Cardiac septum (tissue), 1 donor: ENCODE measurements at regions not wholly inside any gene's neighbourhood (a gene's known extent, or its start where the extent isn't known, plus 50 kb on each side); places are given as distances from the start of the nearest gene placed in this dataset.

Experiments used
- DNase-seq: peaks from one replicate; pipeline ENCODE4 v3.0.0-alpha.2; 2020; ENCODE audit warnings: low spot score
- intact Hi-C: fragments of 100-400 bp; cut with DNase I; formaldehyde crosslinking; loops from one replicate; pipeline ENCODE4 v1.14.0; 2022
- donor health status: DM: no; HTN: no; CAD: no.

DNA sequence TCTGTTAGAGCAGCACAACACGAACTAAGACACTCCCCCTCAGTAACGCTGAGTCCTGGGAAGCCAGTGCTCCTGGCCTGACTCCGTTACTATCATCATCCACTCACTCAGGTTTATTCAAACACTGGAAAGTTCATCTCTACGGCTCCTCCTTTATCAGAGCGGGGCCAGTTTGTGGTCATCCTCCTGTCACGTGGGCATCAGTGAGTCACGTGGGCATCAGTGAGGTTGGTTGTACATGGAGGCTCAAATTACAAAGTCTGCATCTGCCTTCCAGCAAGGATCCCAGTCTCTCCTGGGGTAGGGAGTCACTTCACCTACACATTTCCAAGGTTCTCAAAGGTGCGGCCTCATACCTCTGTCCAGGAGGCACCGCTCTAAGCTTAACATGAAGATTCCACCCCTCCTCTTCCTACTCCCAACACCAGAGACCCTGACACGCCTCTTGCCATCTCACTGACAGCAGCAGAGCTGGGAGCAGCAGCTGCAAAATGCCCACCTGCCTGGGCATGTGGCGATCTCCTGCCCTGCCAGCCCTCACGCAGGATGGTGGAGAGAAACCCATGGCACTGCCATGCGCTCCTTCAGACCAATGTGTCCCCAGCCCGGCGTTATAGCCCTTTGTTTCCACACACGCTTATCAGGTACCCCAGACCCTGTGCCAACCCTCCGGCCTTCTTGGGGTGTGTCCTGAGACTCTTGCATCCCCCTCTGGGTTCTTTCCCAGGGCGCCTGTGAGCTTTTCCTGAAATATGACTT, 99.2 kb upstream of the PTPRM start:
- DNase-seq: no peak
- intact Hi-C loops: no loop called here

DNA sequence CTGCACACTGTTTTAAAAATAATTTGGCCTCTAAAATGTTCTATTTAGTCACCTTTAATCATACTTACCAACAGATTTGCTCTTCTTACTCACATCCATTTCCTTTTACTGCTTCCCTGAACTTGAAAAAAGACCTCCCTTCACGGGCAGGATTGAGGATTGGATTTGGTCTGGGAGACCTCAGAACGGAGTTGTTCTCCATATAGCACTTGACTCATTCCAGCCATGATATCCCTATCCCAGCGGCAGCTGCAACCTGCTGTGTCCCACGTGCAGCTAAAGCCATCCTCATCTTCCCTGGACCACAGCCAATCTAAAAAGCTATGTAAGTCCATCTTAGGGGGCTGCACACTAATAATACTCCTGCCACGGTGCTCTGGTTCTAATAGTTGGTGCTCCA, 97.0 kb upstream of the PTPRM start:
- intact Hi-C loops: no loop called here
- DNase-seq: no peak

- no peak for DNase-seq
- intact Hi-C loops: no loop called here
Measured at GRCh38 chr18:7470503-7470902, 96.6 kb upstream of the PTPRM start.

DNA sequence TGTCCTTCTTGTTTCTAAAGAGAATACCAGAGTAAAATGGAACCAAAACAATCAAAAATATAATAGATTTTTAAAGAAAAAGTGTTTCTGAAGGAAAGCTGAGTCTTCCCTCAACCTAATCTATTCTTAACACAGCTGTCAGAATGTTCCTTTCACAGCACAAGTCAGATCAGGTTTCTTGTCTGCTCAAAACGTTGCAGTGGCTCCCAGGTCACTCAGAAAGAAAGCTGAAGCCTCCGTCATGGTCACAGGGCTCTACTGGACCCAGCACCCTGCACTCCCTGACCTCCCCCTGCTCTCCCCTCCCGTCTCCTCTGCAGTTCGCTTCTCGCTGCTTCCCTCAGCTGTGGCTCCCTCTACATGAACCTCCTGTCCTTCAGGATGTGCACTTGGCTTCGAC, 90.7 kb upstream of the PTPRM start:
- intact Hi-C loops: no loop called here
- no peak for DNase-seq

- intact Hi-C loops: no loop called here
- no peak for DNase-seq
Measured at GRCh38 chr18:7479756-7480155, 87.4 kb upstream of the PTPRM start.

- DNase-seq: no peak
- intact Hi-C loops: no loop called here
Measured at GRCh38 chr18:7480879-7481278, 86.2 kb upstream of the PTPRM start.

- intact Hi-C loops: no loop called here
Measured at GRCh38 chr18:7482342-7482741, 84.8 kb upstream of the PTPRM start.

DNA sequence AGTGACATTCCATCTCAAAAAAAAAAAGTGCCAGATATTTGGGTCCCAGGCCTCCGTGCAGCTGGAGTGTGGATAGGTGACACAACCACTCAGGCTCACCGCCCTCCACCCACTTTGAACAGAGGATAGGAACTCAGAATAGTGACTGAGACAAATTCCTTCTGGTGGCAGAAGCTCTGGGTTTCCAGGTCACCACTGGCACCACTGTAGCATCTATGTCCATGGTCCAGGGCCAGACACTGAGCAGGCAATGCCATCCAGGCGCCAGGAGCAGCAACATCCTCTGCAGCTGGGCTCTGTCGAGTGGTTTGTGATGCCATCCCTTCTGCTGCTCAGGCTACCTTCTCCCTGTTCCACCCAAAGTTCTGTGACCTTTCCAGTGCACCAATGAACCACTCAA, 81.5 kb upstream of the PTPRM start:
- intact Hi-C loops: no loop called here
- DNase-seq: no peak

More at GRCh38 chr18:7482342-7482741, 84.8 kb upstream of the PTPRM start:
- no peak for DNase-seq

DNA sequence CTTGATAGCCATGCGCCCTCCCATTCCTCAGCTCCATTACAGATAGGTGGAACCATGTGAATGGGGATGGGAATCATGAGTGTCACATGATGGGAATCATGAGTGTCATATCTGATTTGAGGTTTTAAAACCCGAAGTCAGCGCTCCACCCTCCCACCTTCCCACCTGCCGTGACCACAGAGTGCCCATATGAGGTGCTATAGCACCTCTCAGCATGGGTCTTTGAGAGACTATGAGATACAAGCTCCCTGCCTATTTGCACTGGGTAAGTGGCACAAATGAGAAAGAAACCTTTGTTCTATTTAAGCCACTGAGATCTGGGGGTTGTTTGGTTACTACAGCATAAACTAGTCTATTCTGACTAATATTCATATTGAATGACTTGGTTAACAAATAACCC, 78.5 kb upstream of the PTPRM start:
- intact Hi-C loops: no loop called here
- no peak for DNase-seq

DNA sequence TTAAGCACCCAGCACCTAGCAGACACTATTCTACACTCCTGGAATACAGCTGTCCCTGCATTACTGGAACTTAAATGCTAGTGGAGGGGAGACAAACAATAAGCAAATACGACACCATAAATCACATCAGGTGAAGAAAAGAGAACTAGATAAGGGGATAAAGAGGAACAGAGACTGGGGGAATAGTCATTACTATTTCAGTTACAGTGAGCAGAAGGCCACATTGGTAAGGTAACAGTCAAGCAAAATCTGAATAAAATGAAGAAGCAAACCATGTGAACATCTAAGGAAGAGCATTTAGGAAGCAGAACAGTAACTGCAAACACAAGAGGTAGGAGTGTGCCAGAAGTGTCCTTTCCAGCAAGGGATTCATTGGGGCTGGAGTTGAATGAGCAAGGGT, 77.0 kb upstream of the PTPRM start:
- no peak for DNase-seq
- intact Hi-C loops: no loop called here

DNA sequence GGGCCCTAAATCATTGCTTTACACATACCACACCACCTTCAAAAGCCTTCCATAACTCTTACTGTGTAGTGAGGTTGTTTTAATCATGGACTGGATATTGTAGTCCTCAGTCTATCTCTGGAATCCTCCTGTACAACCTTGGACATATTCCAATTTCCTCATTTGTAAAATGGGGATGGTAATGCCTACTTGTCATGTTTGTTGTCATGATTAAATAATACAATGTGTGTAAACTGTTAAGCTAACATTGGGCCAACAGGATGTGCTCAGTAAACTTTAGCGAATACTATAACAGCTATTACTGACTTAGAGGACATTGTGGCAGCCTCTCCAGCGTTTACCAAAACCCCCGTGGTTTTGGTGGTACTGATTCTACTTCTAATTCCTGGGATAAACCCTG, 74.7 kb upstream of the PTPRM start:
- intact Hi-C loops: no loop called here
- no peak for DNase-seq

GRCh38 chr18:7497081-7497480, 70.0 kb upstream of the PTPRM start:
- no peak for DNase-seq
- intact Hi-C loops: no loop called here

DNA sequence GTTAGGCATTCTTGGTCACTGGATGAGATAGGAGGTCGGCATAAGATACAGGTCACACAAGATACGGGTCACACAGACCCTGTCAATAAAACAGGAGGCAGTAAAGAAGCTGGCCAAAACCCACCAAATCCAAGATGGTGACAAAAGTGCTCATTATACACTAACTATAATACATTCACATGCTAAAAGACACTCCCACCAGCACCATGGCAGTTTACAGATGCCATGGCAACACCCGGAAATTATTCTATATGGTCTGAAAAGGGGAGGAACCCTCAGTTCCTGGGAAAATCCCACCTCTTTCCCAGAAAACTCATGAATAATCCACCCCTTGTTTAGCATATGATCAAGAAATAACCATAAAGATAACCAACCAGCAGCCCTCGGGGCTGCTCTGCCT, 56.0 kb upstream of the PTPRM start:
- intact Hi-C loops: no loop called here
- DNase-seq: no peak

GRCh38 chr18:7512348-7512747, 54.8 kb upstream of the PTPRM start:
- DNase-seq: no peak
- intact Hi-C loops: no loop called here

GRCh38 chr18:7512990-7513389, 54.1 kb upstream of the PTPRM start:
- no peak for DNase-seq
- intact Hi-C loops: no loop called here

- intact Hi-C loops: no loop called here
- no peak for DNase-seq
Measured at GRCh38 chr18:7514796-7515440, 52.2 kb upstream of the PTPRM start.

DNA sequence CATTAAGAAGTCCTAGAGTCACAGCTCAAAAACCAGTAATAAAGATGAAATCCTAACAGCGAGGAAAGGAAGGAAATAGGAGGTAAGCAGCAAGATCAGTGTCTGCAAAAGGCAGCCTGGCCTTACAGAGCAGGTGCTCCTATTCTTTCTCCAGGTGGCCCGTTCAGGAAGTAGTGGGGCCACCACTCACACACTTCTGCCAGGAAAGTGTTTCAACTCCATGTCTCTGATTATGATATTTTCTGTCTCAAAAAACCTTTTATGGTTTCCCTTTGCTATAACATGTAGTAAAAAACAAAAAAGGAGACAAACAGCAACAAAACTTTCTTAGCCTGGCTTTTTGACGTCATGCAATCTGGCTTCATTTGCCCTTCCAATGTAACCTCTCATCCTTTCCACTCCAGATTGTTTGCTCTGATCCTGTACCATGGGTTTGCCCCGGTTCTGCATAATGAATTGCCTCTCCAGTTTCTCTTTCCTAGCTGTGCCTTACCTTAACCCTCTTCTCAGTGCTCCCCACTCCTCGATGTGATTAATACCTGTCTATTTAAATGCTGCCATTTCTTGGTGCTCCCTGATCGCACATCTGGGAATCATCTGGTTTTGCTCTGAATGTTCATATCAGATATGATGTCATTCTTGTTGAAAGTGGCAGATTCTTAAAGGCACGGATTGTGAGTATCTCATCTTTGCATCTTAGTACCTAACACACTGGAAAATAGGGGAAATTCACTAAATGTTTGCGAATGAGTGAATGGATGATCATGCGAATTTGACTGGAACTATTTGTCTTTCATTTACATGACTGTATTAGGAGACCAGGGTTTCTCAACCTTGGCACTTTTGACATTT, 50.6 kb upstream of the PTPRM start:
- intact Hi-C loops: no loop called here
- no peak for DNase-seq
